Hypothalamus (tissue), 51 donors: ENCODE measurements at regions not wholly inside any gene's neighbourhood (a gene's known extent, or its start where the extent isn't known, plus 50 kb on each side); places are given as distances from the start of the nearest gene placed in this dataset.
"Not testable (repeated sequence)": the region's sequence is repeated elsewhere in the genome, so short reads cannot be mapped to it uniquely, and the experiment has no call there.

ENCODE experiments used
- DNase-seq, 51 donors: peaks; one replicate each; lab custom pipeline; 2025; lab: John Stamatoyannopoulos, UW

DNA sequence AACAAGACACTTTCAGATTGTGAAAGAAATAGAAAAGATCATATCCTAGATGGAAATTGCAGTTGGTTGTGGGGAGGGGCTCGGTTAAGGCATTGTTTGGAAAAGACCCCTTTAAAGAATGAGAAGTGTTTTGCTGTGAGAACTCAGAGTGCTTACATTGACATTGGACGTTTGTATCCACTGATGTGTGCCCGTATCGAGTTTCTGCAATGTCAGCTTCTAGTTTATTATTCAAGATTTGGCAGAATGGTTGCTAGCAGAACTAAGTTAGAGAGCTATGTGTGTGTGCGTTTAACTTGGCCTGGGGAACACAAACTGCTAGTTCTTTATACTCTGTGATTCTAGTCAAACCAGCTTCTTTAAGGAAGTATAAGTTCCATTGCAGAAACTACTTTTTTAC is 2702.5 kb downstream of the PCDH7 start:
- no peak for DNase-seq

DNA sequence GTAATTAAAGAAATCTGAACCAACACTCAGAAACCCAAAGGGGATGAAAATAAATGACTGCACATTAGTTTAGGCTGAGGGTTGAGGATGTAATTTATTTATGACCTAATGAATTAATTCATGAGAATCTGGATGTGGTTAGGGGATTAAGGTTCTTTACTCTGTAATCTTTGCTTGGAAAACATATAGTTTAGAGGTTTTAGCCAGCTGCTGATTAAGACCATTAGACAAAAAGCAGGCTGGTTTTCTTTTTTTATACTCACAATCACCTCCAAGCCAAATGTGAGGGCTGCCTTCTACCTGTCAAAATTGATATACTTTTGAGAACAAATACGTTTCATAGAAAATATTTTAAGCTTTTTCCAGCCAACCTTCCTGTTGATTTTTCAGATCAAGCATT is 2705.8 kb downstream of the PCDH7 start:
- no peak for DNase-seq

DNA sequence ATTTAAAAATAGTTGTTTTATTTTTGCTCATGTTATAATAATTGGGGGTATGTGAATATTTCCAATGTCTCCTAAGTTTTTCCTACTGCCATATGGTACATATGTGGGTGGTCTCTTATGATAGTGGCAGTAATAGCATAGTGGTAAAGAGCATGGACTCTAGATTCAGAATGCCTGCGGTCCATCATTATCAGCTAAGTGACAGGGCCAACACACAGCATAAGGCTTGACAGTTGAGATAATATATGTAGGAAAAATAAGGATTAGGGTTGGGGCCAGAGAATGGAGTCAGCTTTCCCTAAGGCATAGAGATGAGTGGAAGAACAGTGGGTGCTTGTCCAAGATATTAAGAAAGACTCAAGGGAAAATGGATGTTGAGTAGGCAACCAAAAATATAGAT is 2707.5 kb downstream of the PCDH7 start:
- no peak for DNase-seq

DNA sequence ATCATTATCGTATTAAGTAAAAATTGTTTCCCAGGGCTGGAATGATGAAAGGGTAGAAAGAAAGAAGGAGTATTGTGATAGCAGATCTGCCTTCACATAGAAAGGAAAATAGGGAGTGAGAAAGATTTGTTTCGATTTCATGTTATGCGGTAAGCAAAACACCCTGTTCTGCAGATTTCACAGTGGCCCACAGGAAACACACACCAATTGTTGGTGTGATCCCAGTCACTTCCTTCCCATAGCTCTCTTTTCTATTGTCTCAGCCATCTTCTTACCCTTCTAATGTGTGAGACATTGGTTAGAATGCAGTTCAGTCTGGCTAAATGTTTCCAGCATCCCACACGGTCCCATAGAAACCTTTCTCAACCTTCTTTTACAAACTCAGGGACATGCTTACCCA is 2709.8 kb downstream of the PCDH7 start:
- DNase-seq, result no peak

DNA sequence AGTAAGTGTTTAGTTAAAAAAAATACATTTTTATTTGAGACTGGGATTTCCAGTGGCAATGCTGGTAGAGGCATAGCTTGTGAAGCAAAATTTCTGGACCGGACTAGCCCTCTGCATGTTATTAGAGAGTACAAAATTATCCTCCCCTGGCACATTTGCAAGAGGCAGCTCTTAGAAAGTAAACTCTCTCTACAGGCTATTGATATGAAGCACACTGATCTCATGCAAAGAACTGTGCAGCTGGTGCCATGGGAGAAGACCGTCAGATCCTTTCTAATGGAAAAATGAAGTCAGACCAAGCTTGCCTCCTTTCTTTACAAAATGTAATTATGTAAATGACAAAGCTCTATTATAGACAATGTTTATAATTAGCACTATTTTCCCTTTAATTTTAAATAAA is 2717.2 kb downstream of the PCDH7 start:
- DNase-seq, result no peak

DNA sequence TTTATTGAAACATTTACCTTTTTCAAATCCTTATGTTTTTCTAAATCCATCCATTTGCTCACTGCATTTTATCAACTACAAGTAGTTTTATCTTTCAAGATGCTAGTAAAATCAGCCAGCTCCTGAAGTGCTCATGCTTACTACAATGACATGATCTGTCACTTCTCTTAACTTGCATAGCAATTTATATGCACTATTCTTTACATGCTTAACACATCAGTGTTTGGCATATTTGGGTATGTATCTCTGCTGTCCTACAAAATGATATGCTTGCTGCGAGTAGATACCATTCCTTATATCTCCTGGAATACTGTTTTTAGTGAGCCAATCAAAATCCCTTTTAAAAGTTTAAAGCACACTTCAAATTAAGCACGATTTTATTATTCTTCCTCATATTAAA is 2726.8 kb downstream of the PCDH7 start:
- no peak for DNase-seq

DNA sequence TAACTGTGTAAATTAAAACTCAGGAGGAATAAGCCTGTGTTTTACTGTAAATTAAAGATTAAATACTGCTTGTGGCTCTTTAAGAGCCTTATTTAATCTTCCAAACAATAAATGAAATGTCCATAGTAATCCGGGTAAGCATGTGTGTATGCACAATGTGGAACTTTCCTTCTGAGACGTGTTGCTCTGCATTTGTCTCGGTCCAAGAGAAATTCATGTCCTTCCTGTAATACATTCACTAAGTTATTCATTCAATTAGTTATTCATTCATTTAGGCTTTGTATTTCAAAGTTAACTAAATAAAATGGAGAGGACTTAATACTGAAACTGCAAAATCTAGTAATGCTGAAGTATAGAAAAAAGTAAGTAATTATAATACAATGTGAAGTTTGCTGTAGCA is 2728.8 kb downstream of the PCDH7 start:
- no peak for DNase-seq

DNA sequence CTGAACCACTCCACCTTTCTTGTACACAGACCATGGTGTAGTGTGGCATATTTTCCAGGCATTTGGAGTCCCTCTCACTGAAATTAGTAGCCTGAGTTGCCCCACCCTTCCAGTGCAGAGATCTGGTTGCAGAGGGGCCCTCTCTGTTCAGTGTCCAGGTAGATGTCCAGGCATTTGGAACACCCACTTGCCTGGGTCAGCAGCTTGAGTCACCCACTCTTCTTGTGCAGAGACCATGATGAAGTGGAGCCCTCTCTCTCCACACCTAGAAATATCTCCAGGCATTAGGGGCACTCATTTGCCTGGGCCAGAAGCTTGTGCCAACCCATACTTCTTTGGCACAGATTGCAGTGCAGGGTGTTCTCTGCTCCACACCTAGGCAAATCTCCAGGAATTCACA is 2733.3 kb downstream of the PCDH7 start:
- DNase-seq, result no peak

DNA sequence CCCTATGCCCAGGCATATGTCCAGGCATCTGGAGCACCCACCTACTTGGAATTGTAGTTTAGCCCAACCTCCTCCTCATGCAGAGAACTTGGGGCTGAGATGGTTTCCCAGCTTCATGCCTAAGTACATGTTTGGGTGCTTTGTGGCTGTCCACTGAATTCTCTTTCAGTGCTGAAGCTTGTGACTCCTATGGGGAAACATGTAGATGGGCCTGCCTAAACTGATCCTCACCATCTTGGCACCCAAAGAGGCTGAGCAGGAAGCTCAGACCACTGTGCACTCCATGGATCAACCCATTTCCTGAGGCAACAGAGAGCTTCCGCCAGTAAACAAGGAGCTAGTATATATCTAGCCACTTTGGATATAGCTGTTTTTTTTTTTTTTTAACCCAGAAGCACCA is 2733.7 kb downstream of the PCDH7 start:
- no peak for DNase-seq

DNA sequence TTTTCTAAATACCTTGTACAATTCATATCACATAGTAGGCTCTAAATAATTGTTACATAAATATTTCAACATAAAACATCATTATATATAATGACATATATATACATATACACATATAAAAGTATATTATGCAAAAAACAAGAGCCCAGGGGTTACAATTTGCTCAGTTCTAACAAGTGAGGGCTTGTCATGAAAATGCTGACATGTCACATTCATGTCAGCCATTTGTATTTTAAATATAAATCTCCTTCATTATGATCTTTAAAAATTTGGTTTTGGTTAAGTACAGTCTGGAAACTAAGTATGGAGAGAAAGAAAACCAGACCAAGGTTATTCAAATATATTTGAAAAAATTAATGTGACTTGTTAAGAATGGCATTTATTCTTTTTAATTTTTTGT is 2745.4 kb downstream of the PCDH7 start:
- no peak for DNase-seq

DNA sequence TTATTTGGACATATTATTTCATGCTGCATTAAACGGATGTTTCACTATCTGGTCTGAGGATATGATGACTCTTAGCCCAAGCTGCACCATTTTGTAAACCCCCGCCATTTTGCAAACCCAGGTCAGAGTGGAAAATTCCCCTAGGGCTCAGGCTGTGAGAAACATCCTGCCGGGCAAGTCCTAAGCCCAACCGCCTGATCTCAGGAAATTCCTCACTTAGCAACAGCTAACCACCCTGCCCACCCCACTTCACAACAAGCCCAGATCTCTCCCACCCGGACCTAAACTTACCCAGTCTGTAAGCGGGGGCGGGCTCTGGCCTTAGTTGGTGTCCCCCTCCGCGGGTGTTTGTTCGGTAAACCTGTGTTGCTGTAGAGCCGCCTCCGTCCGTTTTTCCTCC is 2747.1 kb downstream of the PCDH7 start:
- no peak for DNase-seq

DNA sequence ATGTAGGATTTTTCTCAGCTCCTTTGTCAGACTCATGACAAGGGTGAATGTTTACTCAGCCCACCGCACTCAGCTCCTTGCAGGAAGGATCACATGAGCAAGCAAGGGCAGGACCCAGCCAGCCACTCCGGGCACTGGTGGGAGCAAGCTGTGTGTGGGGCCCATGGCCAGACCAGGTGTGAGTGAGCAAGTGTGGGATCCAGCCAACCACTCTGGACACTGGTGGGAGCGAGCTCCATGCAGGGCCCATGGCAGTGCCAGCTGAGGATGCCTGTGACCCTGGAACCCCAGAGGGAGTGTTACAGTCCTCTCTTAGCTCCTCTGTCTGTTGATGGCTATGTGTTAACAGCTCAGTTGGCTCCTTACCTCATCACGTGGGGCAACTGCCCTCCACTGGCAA is 2750.6 kb downstream of the PCDH7 start:
- no peak for DNase-seq

DNA sequence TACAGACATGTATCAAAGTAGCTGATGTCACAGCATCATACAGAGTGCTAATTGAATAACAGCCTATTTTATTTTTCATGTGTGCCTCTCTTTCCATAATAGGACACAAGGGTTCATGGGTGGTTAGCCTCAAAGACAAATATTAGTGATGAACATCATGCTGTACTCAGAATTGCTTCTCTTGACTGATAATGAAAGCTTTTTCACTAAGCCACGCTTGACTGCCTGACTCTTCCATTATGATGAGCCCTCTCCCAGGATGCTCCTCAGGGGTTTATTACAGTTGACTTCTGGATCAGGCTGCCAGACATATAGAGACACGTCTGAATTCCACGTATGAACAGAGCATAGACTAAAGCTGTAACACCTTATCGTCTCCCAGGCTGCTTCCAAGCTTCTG is 2757.5 kb downstream of the PCDH7 start:
- DNase-seq, result no peak

DNA sequence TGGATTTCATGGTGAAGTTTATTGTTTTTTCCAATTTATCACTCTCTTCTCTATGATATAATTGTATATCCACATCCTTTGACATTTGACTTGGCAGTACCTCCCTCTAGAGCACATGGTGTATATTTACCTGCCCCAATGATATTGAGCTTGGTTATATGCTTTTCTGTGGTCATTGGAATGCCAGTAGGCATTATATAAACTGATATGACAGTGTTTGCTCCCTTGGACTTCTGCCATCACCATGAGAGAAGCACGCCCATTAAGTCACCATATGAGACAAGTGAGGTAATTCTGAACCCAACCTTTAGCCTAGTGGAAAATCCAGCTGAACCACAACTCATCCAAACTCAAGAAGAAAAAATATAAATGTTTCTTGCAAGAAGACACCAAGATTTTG is 2761.5 kb downstream of the ARAP2 start:
- DNase-seq, result no peak

DNA sequence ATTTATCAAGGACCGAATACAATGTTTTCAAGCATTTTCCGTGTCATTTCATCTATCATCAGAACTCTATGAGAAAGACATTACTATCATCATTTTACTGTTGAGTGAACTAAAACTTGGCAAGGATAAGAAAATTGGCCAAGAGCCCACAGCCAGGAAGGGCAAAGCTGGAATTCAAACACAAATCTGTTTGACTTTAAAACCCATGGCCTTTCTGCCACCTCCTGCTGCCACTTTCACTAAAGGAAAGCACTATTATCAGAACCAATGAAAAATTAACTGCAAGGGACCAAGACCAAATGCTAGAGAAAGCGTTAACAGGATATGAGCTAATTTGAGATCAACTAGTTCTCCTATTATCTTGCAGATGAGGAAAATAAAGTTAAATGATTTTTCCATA is 2759.2 kb downstream of the ARAP2 start:
- no peak for DNase-seq

DNA sequence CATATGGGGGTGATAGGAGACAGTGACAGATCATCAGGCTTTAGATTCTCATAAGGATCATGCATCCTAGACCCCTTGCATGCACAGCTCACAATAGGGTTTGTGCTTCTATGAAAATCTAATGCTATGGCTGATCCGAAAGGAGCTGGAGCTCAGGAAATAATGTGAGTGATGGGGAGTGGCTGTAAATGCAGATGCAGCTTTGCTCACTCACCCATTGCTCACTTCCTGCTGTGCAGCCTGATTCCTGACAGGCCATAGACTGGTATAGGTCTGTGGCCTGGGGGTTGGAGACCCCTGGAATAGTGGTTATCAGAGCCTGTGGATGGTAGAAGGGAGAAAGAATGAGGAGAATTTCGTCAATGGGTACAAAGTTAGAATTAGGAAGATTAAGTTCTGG is 2751.1 kb downstream of the ARAP2 start:
- DNase-seq, result no peak

DNA sequence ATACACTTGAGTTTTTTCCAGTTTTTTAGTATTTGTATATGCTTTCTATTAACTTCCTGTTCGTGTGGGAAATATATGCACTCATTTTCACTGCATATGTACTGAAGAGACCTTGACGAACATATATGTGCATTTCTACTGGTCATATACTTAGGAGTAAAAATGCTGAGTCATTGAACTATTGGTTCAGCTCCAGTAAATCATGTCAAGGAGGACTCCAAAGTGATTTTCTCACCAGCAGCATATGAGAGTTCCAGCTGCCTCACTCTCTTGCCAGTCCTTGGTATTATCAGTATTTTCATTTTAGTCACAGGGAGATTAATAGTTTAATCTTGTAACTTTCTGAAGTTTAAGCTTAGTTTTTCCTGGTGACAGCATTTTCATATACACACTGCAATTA is 2750.2 kb downstream of the ARAP2 start:
- no peak for DNase-seq

DNA sequence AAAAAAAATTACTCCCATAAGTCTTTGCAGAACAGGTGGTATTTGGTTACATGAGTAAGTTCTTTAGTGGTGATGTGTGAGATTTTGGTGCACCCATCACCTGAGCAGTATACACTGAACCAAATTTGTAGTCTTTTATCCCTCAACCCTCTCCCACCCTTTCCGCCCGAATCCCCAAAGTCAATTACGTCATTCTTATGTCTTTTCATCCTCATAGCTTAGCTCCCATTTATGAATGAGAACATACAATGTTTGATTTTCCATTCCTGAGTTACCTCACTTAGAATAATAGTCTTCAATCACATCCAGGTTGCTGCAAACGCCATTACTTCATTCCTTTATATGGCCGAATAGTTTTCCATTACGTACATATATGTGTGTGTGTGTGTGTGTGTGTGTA is 2742.7 kb downstream of the ARAP2 start:
- not testable (repeated sequence) for DNase-seq

DNA sequence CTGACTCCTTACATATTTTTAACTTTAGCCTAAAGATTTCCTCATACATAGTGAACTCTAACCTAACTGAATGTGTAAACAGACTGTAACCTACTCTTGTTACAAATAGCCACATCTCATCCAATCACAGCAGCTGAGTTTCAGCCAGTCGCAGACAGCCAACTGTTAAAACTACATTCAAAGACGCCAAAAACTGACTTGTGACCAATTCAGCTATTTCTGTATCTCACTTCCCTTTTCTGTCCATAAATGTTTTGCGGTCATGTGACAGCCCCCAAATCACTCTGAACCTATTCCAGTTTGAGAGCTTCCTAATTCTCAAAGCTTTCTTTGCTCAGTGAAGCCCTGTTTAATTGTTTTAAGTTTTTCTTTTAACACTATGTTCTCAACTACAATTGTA is 2731.9 kb downstream of the ARAP2 start:
- no peak for DNase-seq

DNA sequence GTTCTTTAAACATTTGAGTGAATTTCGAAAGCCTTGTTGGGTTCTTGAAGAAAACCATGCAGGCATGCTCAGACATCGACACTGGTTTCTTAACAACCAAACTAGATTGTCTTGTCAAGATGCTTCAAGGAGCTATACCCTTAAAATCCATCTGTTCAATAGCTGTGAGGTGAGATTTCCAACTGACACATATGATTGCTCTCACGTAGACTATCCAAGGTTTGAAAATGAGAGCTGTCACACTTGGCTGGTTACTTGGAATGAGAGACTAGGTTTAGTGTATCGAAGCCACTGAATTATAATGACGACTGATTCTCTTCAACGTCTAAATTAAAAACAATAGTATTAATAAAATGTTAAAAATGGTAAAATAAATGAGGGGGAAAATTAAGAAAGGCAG is 2725.5 kb downstream of the ARAP2 start:
- no peak for DNase-seq

DNA sequence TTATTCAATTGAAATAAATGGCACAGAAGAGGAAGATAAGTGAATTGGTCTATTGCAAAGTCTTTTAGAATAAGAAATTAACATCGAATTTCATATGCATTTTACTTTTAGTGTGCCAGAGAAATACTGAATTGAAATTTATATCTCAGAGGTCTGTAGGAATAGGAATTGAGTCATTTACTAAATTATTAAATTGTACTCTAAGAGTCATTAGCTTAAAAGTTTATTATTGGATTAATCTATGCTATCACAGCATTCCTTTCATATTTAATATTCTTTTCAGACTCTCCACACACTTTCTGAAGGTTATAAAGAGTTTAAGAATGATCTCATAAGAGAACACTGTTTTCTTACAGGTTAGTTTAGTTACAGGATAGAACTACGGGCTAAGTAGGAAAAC is 2711.5 kb downstream of the ARAP2 start:
- DNase-seq, result no peak

DNA sequence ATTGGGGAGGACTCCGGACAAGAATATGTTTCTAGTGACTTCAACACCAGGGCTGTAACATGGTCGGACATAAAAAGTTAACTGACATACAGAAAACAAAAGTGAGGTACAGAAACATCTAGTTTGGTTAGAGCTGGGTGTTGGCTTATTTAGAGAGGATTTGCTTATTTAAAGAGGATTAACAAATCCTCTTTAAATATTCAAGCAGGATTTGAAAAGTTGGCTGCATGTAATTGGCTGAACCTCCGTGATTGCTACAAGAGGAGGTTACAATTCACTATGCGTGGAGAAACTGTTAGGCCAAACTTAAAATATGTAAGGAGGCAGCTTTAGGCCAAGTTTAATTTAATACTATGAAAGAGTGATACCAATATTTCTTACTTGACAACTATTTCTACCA is 2707.4 kb downstream of the ARAP2 start:
- no peak for DNase-seq

DNA sequence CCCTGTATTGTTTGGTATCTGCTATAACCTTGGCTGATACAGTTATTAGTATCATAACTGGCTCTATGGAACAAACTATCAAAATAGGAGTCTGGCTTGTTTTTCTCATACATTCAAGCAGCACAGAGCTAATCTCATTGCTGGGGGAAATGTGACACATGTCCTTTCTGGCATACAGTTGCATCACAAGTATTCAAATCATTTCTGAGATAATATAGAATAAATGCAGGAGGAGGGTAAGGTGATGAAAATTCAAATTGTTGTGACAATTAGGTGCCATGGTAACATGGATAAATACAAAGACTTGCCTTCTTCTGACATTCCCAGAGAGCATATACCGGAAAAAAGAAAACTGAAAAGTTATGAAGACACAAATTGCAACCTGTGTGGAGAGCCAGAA is 2706.8 kb downstream of the ARAP2 start:
- no peak for DNase-seq

DNA sequence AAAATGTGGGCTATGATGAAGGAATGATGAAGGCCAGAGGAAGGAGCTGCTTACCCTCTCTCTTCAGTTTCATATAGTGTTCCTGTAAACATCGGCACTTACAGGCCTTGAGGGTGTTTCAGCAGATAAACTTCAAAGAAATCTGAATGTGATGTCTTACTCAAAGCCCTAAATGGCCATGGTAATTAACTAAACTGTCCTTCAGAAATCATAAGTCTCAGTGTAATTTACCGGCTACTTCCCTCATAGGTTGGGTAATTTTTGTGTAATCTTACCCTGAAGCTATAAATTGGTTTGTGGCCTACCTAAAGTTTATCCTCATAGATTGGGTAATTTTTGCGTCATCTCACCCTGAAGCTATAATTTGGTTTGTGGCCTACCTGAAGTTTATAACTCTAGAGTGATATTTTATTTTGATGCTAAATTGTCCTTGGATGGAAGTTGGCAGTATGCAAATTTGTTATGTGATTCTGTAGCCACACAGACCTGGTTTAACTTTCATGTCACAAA is 2700.3 kb downstream of the ARAP2 start:
- no peak for DNase-seq
